Esophagus squamous epithelium (tissue), 5 donors: ENCODE measurements at regions not wholly inside any gene's neighbourhood (a gene's known extent, or its start where the extent isn't known, plus 50 kb on each side); places are given as distances from the start of the nearest gene placed in this dataset.

Experiments
- DNase-seq: peaks from one replicate; lab custom pipeline; 2025; lab: John Stamatoyannopoulos, UW
- H3K27ac ChIP-seq, 4 donors: fragments of 200-600 bp; sonication (generic); one replicate each; pipeline ENCODE4 v1.5.1; 2016 to 2019; ENCODE audit warnings: mild to moderate bottlenecking in 1 of 4
- H3K27me3 ChIP-seq, 4 donors: fragments of 200-600 bp; sonication (generic); 1 replicate in 3 of 4; 2 replicates in 1 of 4; pipeline versions ENCODE4 v1.5.1 to v1.6.0; 2017 to 2021; ENCODE audit warnings: antibody characterized with exemption in 1 of 4
- H3K36me3 ChIP-seq, 3 donors: fragments of 200-600 bp; sonication (generic); one replicate each; pipeline ENCODE4 v1.5.1; 2016 to 2019
- H3K4me1 ChIP-seq, 3 donors: fragments of 200-600 bp; sonication (generic); one replicate each; pipeline ENCODE4 v1.5.1; 2017 to 2019
- H3K4me3 ChIP-seq, 4 donors: fragments of 200-600 bp; sonication (generic); 1 replicate in 3 of 4; 2 replicates in 1 of 4; pipeline ENCODE4 v1.5.1; 2016 to 2019; ENCODE audit warnings: mild to moderate bottlenecking in 2 of 4, moderate library complexity in 1 of 4
- H3K9me3 ChIP-seq, 3 donors: fragments of 200-600 bp; sonication (generic); one replicate each; pipeline ENCODE4 v1.5.1; 2016 to 2019
- CTCF ChIP-seq, 6 experiments: fragments of 450-650 bp in 4 of 6; fragments of 200-600 bp in 2 of 6; sonication (generic) in 2 of 6; IDR thresholded peaks; one replicate each; pipeline ENCODE4 v1.5.1; 2016 to 2019; ENCODE audit warnings: antibody characterized with exemption in 6 of 6, mild to moderate bottlenecking in 4 of 6, moderate library complexity in 4 of 6
- POLR2A ChIP-seq, 4 donors: fragments of 450-650 bp; IDR thresholded peaks; one replicate each; pipeline ENCODE4 v1.6.1; 2017; ENCODE audit warnings: antibody characterized with exemption in 4 of 4, mild to moderate bottlenecking in 4 of 4, moderate library complexity in 3 of 4
- whole genome bisulfite sequencing, 2 donors: methylation state at CpG; one replicate each; pipeline ENCODE4 v1.1.5; 2018; 5-methylcytosine and 5-hydroxymethylcytosine counted together
- intact Hi-C: fragments of 100-400 bp; cut with DNase I; formaldehyde crosslinking; loops from one replicate; pipeline ENCODE4 v1.15.0; 2022
- donor health status: DM: yes; HTN: yes; CAD: no.

- 85 to 89% methylated on average over 12 to 15 of the region's 16 CpGs for WGBS, 2 donors
- Histone ChIP-seq H3K36me3 (no peaks in the 10 kb centered on the region), H3K27me3 (no peaks in the 10 kb centered on the region), H3K4me3 (no peak overlapping the region), H3K27ac (no peak overlapping the region), H3K4me1 (no peaks in the 10 kb centered on the region), H3K9me3 (no peaks in the 10 kb centered on the region)
- intact Hi-C loops, result no loop called here
- DNase-seq, result no peak
- no peak for TF ChIP-seq CTCF (IDR thresholded peaks at IDR 0.05)
These were observed 779.6 kb downstream of the DACH1 start for GRCh38 chr13:71087432-71087831.

GRCh38 chr13:71087006-71087405 is 780.0 kb downstream of the DACH1 start:
- TF ChIP-seq POLR2A (IDR thresholded peaks at IDR 0.05) (no peak), CTCF (IDR thresholded peaks at IDR 0.05) (no peak)
- H3K4me1 ChIP-seq, result no peaks in the 10 kb centered on the region
- intact Hi-C loops, result no loop called here
- 64 to 75% methylated on average over 2 of the region's 2 CpGs for WGBS, 2 donors
- no peaks in the 10 kb centered on the region for H3K27me3 ChIP-seq
- no peaks in the 10 kb centered on the region for H3K36me3 ChIP-seq
- no peak for DNase-seq
- no peak overlapping the region for H3K4me3 ChIP-seq
- no peak overlapping the region for H3K27ac ChIP-seq
- no peaks in the 10 kb centered on the region for H3K9me3 ChIP-seq

GRCh38 chr13:71082631-71083030 is 784.4 kb downstream of the DACH1 start:
- Histone ChIP-seq H3K36me3 (no peaks in the 10 kb centered on the region), H3K4me1 (no peaks in the 10 kb centered on the region), H3K27ac (no peak overlapping the region), H3K27me3 (no peaks in the 10 kb centered on the region), H3K9me3 (peaks cover 0 to 4% (median 0%) of the 10 kb centered on the region in 3 donors), H3K4me3 (no peak overlapping the region)
- intact Hi-C loops, result no loop called here
- no peak for TF ChIP-seq POLR2A (IDR thresholded peaks at IDR 0.05)
- TF ChIP-seq CTCF (IDR thresholded peaks at IDR 0.05), result no peak
- WGBS, 2 donors, result 28 to 33% methylated on average over 1 of the region's 1 CpG
- no peak for DNase-seq

- TF ChIP-seq CTCF (IDR thresholded peaks at IDR 0.05), result no peak
- TF ChIP-seq POLR2A (IDR thresholded peaks at IDR 0.05), result no peak
- peaks cover 0 to 4% (median 0%) of the 10 kb centered on the region in 3 donors for H3K9me3 ChIP-seq
- H3K36me3 ChIP-seq, result no peaks in the 10 kb centered on the region
- no peak overlapping the region for H3K27ac ChIP-seq
- DNase-seq, result no peak
- no peaks in the 10 kb centered on the region for H3K4me1 ChIP-seq
- H3K4me3 ChIP-seq, result no peak overlapping the region
- no peaks in the 10 kb centered on the region for H3K27me3 ChIP-seq
- intact Hi-C loops, result no loop called here
These were observed 787.4 kb downstream of the DACH1 start for GRCh38 chr13:71079638-71080037.

GRCh38 chr13:71068041-71068440 is 799.0 kb downstream of the DACH1 start:
- TF ChIP-seq CTCF (IDR thresholded peaks at IDR 0.05) (no peak), POLR2A (IDR thresholded peaks at IDR 0.05) (no peak)

More at GRCh38 chr13:71068041-71068440, 799.0 kb downstream of the DACH1 start:
- Histone ChIP-seq H3K9me3 (peaks cover 0 to 3% (median 0%) of the 10 kb centered on the region in 3 donors), H3K27me3 (no peaks in the 10 kb centered on the region), H3K36me3 (no peaks in the 10 kb centered on the region), H3K4me1 (no peaks in the 10 kb centered on the region), H3K4me3 (no peak overlapping the region), H3K27ac (no peak overlapping the region)
- WGBS, 2 donors, result 79 to 86% methylated on average over 3 of the region's 3 CpGs
- no peak for DNase-seq
- intact Hi-C loops, result no loop called here
